Mesothelial cell of epicardium (in vitro differentiated cells): ENCODE measurements at regions not wholly inside any gene's neighbourhood (a gene's known extent, or its start where the extent isn't known, plus 50 kb on each side); places are given as distances from the start of the nearest gene placed in this dataset.

Experiments
- DNase-seq, 2 experiments: peaks; one replicate each; pipeline ENCODE4 v3.0.0; 2021; ENCODE audit warnings: low spot score in 2 of 2; ENCODE audit not compliant: unreplicated experiment in 2 of 2
- H3K27ac Mint-ChIP-seq: 2 replicates; pipeline ENCODE4 v1.8.0; 2021; ENCODE audit warnings: mixed read lengths
- H3K27me3 Mint-ChIP-seq: 2 replicates; pipeline ENCODE4 v1.8.0; 2021; ENCODE audit warnings: low read depth, mixed read lengths
- H3K36me3 Mint-ChIP-seq: 2 replicates; pipeline ENCODE4 v1.8.0; 2021; ENCODE audit warnings: mixed read lengths
- H3K4me1 Mint-ChIP-seq: 2 replicates; pipeline ENCODE4 v1.8.0; 2021; ENCODE audit warnings: mixed read lengths
- H3K4me3 Mint-ChIP-seq: 2 replicates; pipeline ENCODE4 v1.8.0; 2021; ENCODE audit warnings: mild to moderate bottlenecking, moderate library complexity, mixed read lengths
- H3K9me3 Mint-ChIP-seq: 2 replicates; pipeline ENCODE4 v1.8.0; 2021; ENCODE audit warnings: mixed read lengths
- TF ChIP-seq, protein P1 (sequence below): fragments of 200-600 bp; sonication (generic); IDR thresholded peaks from one replicate; pipeline ENCODE4 v1.5.0; 2021; ENCODE audit warnings: antibody characterized with exemption; ENCODE audit not compliant: unreplicated experiment

GRCh38 chr9:108517651-108518365 lies 338.0 kb downstream of the ACTL7B start:
- TF ChIP-seq, protein P1, sequence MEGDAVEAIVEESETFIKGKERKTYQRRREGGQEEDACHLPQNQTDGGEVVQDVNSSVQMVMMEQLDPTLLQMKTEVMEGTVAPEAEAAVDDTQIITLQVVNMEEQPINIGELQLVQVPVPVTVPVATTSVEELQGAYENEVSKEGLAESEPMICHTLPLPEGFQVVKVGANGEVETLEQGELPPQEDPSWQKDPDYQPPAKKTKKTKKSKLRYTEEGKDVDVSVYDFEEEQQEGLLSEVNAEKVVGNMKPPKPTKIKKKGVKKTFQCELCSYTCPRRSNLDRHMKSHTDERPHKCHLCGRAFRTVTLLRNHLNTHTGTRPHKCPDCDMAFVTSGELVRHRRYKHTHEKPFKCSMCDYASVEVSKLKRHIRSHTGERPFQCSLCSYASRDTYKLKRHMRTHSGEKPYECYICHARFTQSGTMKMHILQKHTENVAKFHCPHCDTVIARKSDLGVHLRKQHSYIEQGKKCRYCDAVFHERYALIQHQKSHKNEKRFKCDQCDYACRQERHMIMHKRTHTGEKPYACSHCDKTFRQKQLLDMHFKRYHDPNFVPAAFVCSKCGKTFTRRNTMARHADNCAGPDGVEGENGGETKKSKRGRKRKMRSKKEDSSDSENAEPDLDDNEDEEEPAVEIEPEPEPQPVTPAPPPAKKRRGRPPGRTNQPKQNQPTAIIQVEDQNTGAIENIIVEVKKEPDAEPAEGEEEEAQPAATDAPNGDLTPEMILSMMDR: no peak
- H3K9me3 Mint-ChIP-seq: no peaks in the 10 kb centered on the region
- no peak overlapping the region for H3K4me3 Mint-ChIP-seq
- H3K36me3 Mint-ChIP-seq: no peaks in the 10 kb centered on the region
- H3K4me1 Mint-ChIP-seq: no peaks in the 10 kb centered on the region
- peaks cover 7% of the 10 kb centered on the region for H3K27me3 Mint-ChIP-seq
- no peak for DNase-seq
- no peak overlapping the region for H3K27ac Mint-ChIP-seq

GRCh38 chr9:108516391-108516790 lies 339.4 kb downstream of the ACTL7B start:
- Mint-ChIP-seq H3K4me3 (no peak overlapping the region), H3K9me3 (no peaks in the 10 kb centered on the region), H3K27me3 (peaks cover 7% of the 10 kb centered on the region), H3K4me1 (no peaks in the 10 kb centered on the region), H3K36me3 (no peaks in the 10 kb centered on the region), H3K27ac (no peak overlapping the region)
- TF ChIP-seq, protein P1: no peak
- DNase-seq: no peak

GRCh38 chr9:108515856-108516255 lies 339.9 kb downstream of the ACTL7B start:
- TF ChIP-seq, protein P1: no peak
- DNase-seq: no peak
- no peak overlapping the region for H3K27ac Mint-ChIP-seq
- no peaks in the 10 kb centered on the region for H3K9me3 Mint-ChIP-seq
- no peaks in the 10 kb centered on the region for H3K36me3 Mint-ChIP-seq
- peaks cover 7% of the 10 kb centered on the region for H3K27me3 Mint-ChIP-seq
- no peak overlapping the region for H3K4me3 Mint-ChIP-seq
- H3K4me1 Mint-ChIP-seq: no peaks in the 10 kb centered on the region

DNA sequence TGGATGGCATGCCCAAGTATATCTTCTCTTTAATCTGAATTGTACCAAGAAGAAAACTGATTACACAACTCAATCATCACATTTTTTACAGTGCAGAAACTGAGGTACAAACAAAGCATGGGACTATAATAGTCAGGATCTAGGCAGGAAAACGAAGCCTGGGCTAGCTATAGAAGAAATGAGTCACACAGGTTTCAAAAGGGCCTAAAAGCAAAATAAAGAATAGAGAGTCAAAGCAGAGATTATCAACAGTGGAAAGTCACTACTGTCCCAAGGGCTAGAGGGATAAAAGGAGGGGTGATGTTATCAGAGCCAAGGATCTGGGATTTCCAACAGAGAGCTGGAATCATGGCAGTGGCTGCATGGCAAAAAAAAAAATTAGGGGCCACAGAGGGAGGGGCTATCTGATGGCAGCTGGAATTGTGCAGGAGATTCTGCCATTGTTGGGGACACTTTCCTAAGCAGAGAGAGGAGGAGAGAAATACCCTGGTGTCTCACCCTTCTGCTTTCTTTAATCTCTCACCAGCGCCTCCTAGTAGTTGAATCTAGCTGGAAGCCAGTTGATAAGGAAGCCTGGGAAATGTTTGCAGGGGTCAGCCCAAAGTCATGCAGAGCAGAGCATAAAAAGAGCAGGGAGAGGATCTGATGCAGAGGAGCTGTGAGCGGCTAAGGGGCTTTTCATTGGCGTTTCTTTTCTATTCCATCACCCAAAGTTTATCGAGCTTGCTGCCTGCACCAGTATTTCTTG lies 343.2 kb downstream of the ACTL7B start:
- H3K9me3 Mint-ChIP-seq: no peaks in the 10 kb centered on the region
- H3K4me3 Mint-ChIP-seq: no peak overlapping the region
- DNase-seq: no peak
- no peaks in the 10 kb centered on the region for H3K36me3 Mint-ChIP-seq
- no peak overlapping the region for H3K27ac Mint-ChIP-seq
- peaks cover 4% of the 10 kb centered on the region for H3K27me3 Mint-ChIP-seq
- TF ChIP-seq, protein P1: no peak
- H3K4me1 Mint-ChIP-seq: no peaks in the 10 kb centered on the region

- H3K9me3 Mint-ChIP-seq: no peaks in the 10 kb centered on the region
- peaks cover 2% of the 10 kb centered on the region for H3K27me3 Mint-ChIP-seq
- H3K36me3 Mint-ChIP-seq: no peaks in the 10 kb centered on the region
- no peak for DNase-seq
- TF ChIP-seq, protein P1: no peak
- H3K27ac Mint-ChIP-seq: no peak overlapping the region
- no peak overlapping the region for H3K4me3 Mint-ChIP-seq
- no peaks in the 10 kb centered on the region for H3K4me1 Mint-ChIP-seq
These were observed 344.5 kb downstream of the ACTL7B start for GRCh38 chr9:108511307-108511706.
